Activated naive CD4-positive, alpha-beta T cell treated with anti-CD3 and anti-CD28 coated beads for 36 hours (primary cell): ENCODE measurements at regions not wholly inside any gene's neighbourhood (a gene's known extent, or its start where the extent isn't known, plus 50 kb on each side); places are given as distances from the start of the nearest gene placed in this dataset.
"Not testable (repeated sequence)": the region's sequence is repeated elsewhere in the genome, so short reads cannot be mapped to it uniquely, and the experiment has no call there.

Source experiments
- CTCF ChIA-PET: fragments of 350-600 bp; sonication (Branson Sonifier 250); formaldehyde crosslinking; loops from one replicate; lab custom pipeline; 2021; ENCODE audit warnings: antibody characterized with exemption; lab: Charles Lee
- DNase-seq: peaks from one replicate; pipeline ENCODE4 v3.0.0-alpha.2; 2020
- H3K27ac Mint-ChIP-seq: one replicate; pipeline ENCODE4 v1.8.0; 2021; ENCODE audit warnings: mild to moderate bottlenecking, mixed read lengths
- H3K27me3 Mint-ChIP-seq: one replicate; pipeline ENCODE4 v1.8.0; 2021; ENCODE audit warnings: low read depth, mixed read lengths
- H3K36me3 Mint-ChIP-seq: one replicate; pipeline ENCODE4 v1.8.0; 2021; ENCODE audit warnings: low read depth, mixed read lengths
- H3K4me1 Mint-ChIP-seq: one replicate; pipeline ENCODE4 v1.8.0; 2021; ENCODE audit warnings: low read depth, mixed read lengths
- H3K4me3 Mint-ChIP-seq: one replicate; pipeline ENCODE4 v1.8.0; 2021; ENCODE audit warnings: mild to moderate bottlenecking, moderate library complexity, mixed read lengths
- H3K9me3 Mint-ChIP-seq: one replicate; pipeline ENCODE4 v1.8.0; 2021; ENCODE audit warnings: mixed read lengths
- intact Hi-C: fragments of 100-400 bp; cut with micrococcal nuclease; formaldehyde crosslinking; loops from one replicate; pipeline ENCODE4 v1.15.1; 2023

GRCh38 chr6:57971956-57972355 lies 654.5 kb downstream of the PRIM2 start:
- intact Hi-C loops, DNase-seq, H3K4me3 Mint-ChIP-seq, H3K27ac Mint-ChIP-seq, H3K9me3 Mint-ChIP-seq, H3K36me3 Mint-ChIP-seq, CTCF ChIA-PET, H3K4me1 Mint-ChIP-seq: not testable (repeated sequence)
- peaks cover 12% of the 10 kb centered on the region for H3K27me3 Mint-ChIP-seq

GRCh38 chr6:57974653-57975052 lies 657.2 kb downstream of the PRIM2 start:
- no peak overlapping the region for H3K27ac Mint-ChIP-seq
- no peak overlapping the region for H3K4me3 Mint-ChIP-seq
- H3K4me1 Mint-ChIP-seq = no peaks in the 10 kb centered on the region
- no peaks in the 10 kb centered on the region for H3K9me3 Mint-ChIP-seq
- no peak for DNase-seq
- H3K36me3 Mint-ChIP-seq = no peaks in the 10 kb centered on the region
- CTCF ChIA-PET = no interaction called here
- peaks cover 14% of the 10 kb centered on the region for H3K27me3 Mint-ChIP-seq
- intact Hi-C loops = no loop called here

- H3K9me3 Mint-ChIP-seq, CTCF ChIA-PET, intact Hi-C loops, H3K4me3 Mint-ChIP-seq, H3K4me1 Mint-ChIP-seq, DNase-seq, H3K36me3 Mint-ChIP-seq, H3K27ac Mint-ChIP-seq: not testable (repeated sequence)
- peaks cover 14% of the 10 kb centered on the region for H3K27me3 Mint-ChIP-seq
Measured at GRCh38 chr6:57975127-57975526, 657.7 kb downstream of the PRIM2 start.

GRCh38 chr6:57976371-57976770 lies 658.9 kb downstream of the PRIM2 start:
- DNase-seq, H3K36me3 Mint-ChIP-seq, H3K4me3 Mint-ChIP-seq, H3K9me3 Mint-ChIP-seq, intact Hi-C loops, H3K4me1 Mint-ChIP-seq, H3K27ac Mint-ChIP-seq, CTCF ChIA-PET: not testable (repeated sequence)
- peaks cover 12% of the 10 kb centered on the region for H3K27me3 Mint-ChIP-seq

- H3K4me1 Mint-ChIP-seq, DNase-seq, H3K36me3 Mint-ChIP-seq, H3K9me3 Mint-ChIP-seq, intact Hi-C loops, CTCF ChIA-PET, H3K4me3 Mint-ChIP-seq, H3K27ac Mint-ChIP-seq: not testable (repeated sequence)
- peaks cover 13% of the 10 kb centered on the region for H3K27me3 Mint-ChIP-seq
Measured at GRCh38 chr6:57983603-57984002, 666.2 kb downstream of the PRIM2 start.

GRCh38 chr6:57984575-57984974 lies 667.1 kb downstream of the PRIM2 start:
- H3K4me1 Mint-ChIP-seq, CTCF ChIA-PET, DNase-seq, intact Hi-C loops, H3K9me3 Mint-ChIP-seq, H3K36me3 Mint-ChIP-seq, H3K4me3 Mint-ChIP-seq, H3K27ac Mint-ChIP-seq: not testable (repeated sequence)
- peaks cover 13% of the 10 kb centered on the region for H3K27me3 Mint-ChIP-seq

GRCh38 chr6:57985734-57986133 lies 668.3 kb downstream of the PRIM2 start:
- H3K36me3 Mint-ChIP-seq, H3K4me1 Mint-ChIP-seq, H3K9me3 Mint-ChIP-seq, CTCF ChIA-PET, H3K27ac Mint-ChIP-seq, DNase-seq, intact Hi-C loops, H3K4me3 Mint-ChIP-seq: not testable (repeated sequence)
- H3K27me3 Mint-ChIP-seq = peaks cover 13% of the 10 kb centered on the region

- H3K36me3 Mint-ChIP-seq, H3K4me3 Mint-ChIP-seq, DNase-seq, H3K9me3 Mint-ChIP-seq, CTCF ChIA-PET, H3K27ac Mint-ChIP-seq, intact Hi-C loops, H3K4me1 Mint-ChIP-seq: not testable (repeated sequence)
- peaks cover 13% of the 10 kb centered on the region for H3K27me3 Mint-ChIP-seq
Measured at GRCh38 chr6:57986584-57986983, 669.2 kb downstream of the PRIM2 start.

- H3K36me3 Mint-ChIP-seq, H3K27ac Mint-ChIP-seq, DNase-seq, intact Hi-C loops, H3K9me3 Mint-ChIP-seq, H3K4me3 Mint-ChIP-seq, CTCF ChIA-PET, H3K4me1 Mint-ChIP-seq: not testable (repeated sequence)
- peaks cover 10% of the 10 kb centered on the region for H3K27me3 Mint-ChIP-seq
Measured at GRCh38 chr6:57989520-57990080, 672.2 kb downstream of the PRIM2 start.

GRCh38 chr6:57998858-57999619 lies 681.6 kb downstream of the PRIM2 start:
- DNase-seq, CTCF ChIA-PET, H3K27ac Mint-ChIP-seq, H3K36me3 Mint-ChIP-seq, intact Hi-C loops, H3K4me1 Mint-ChIP-seq, H3K4me3 Mint-ChIP-seq, H3K9me3 Mint-ChIP-seq: not testable (repeated sequence)
- peaks cover 15% of the 10 kb centered on the region for H3K27me3 Mint-ChIP-seq

- H3K27me3 Mint-ChIP-seq = peaks cover 15% of the 10 kb centered on the region
- DNase-seq, H3K36me3 Mint-ChIP-seq, intact Hi-C loops, CTCF ChIA-PET, H3K9me3 Mint-ChIP-seq, H3K4me3 Mint-ChIP-seq, H3K4me1 Mint-ChIP-seq, H3K27ac Mint-ChIP-seq: not testable (repeated sequence)
Measured at GRCh38 chr6:58000233-58000632, 682.8 kb downstream of the PRIM2 start.

- H3K27ac Mint-ChIP-seq, DNase-seq, H3K4me1 Mint-ChIP-seq, intact Hi-C loops, H3K36me3 Mint-ChIP-seq, H3K4me3 Mint-ChIP-seq, CTCF ChIA-PET, H3K9me3 Mint-ChIP-seq: not testable (repeated sequence)
- peaks cover 12% of the 10 kb centered on the region for H3K27me3 Mint-ChIP-seq
Measured at GRCh38 chr6:58003417-58004167, 686.2 kb downstream of the PRIM2 start.
